Fibroblast of lung (primary cell): ENCODE measurements at regions not wholly inside any gene's neighbourhood (a gene's known extent, or its start where the extent isn't known, plus 50 kb on each side); places are given as distances from the start of the nearest gene placed in this dataset.

Source experiments
- DNase-seq, 2 donors: peaks; one replicate each; pipeline versions ENCODE4 v3.0.0 to v3.0.0-alpha.2; 2010; ENCODE audit warnings: low read depth in 2 of 2
- H2AFZ ChIP-seq: 2 replicates; pipeline ENCODE4 v1.5.1; 2012; ENCODE audit warnings: low read length, control low read depth, inconsistent platforms
- H3K27ac ChIP-seq: 2 replicates; pipeline ENCODE4 v1.5.1; 2011; ENCODE audit warnings: low read length, control low read depth; ENCODE audit not compliant: insufficient read depth
- H3K27me3 ChIP-seq: 2 replicates; pipeline ENCODE4 v1.5.1; 2011; ENCODE audit warnings: mild to moderate bottlenecking, low read length; ENCODE audit not compliant: control insufficient read depth, insufficient read depth
- H3K36me3 ChIP-seq: 2 replicates; pipeline ENCODE4 v1.5.1; 2011; ENCODE audit warnings: low read length; ENCODE audit not compliant: control insufficient read depth, insufficient read depth
- H3K4me1 ChIP-seq: 2 replicates; pipeline ENCODE4 v1.5.1; 2011; ENCODE audit warnings: low read length; ENCODE audit not compliant: control insufficient read depth, insufficient read depth; ENCODE audit errors: extremely low read depth
- H3K4me2 ChIP-seq: 2 replicates; pipeline ENCODE4 v1.5.1; 2011; ENCODE audit warnings: low read length, control low read depth; ENCODE audit not compliant: insufficient read depth; ENCODE audit errors: extremely low read depth
- H3K4me3 ChIP-seq, 4 experiments: fragments of 200-600 bp in 1 of 4; sonication (generic) in 1 of 4; replicated peaks in 1 of 4; 2 replicates each; pipeline ENCODE4 v1.5.1; 2011 to 2016; ENCODE audit warnings: low read length in 4 of 4, low read depth in 3 of 4, mild to moderate bottlenecking in 3 of 4, control low read depth in 2 of 4, inconsistent platforms in 1 of 4, mixed read lengths in 1 of 4; ENCODE audit not compliant: insufficient read depth in 1 of 4; ENCODE audit errors: control extremely low read depth in 1 of 4
- H3K79me2 ChIP-seq: 2 replicates; pipeline ENCODE4 v1.5.1; 2012; ENCODE audit warnings: mild to moderate bottlenecking, low read length, inconsistent platforms; ENCODE audit not compliant: control insufficient read depth, insufficient read depth
- H3K9ac ChIP-seq: 2 replicates; pipeline ENCODE4 v1.5.1; 2011; ENCODE audit warnings: mild to moderate bottlenecking, low read length, control low read depth; ENCODE audit not compliant: insufficient read depth
- H3K9me3 ChIP-seq: 2 replicates; pipeline ENCODE4 v1.5.1; 2012; ENCODE audit warnings: low read depth, low read length; ENCODE audit not compliant: control insufficient read depth, insufficient read depth
- H4K20me1 ChIP-seq: 2 replicates; pipeline ENCODE4 v1.5.1; 2011; ENCODE audit warnings: low read length; ENCODE audit not compliant: control insufficient read depth, insufficient read depth; ENCODE audit errors: extremely low read depth
- CTCF ChIP-seq, 2 donors: IDR thresholded peaks in 1 of 2; conservative IDR thresholded peaks in 1 of 2; 1 replicate in 1 of 2; 2 replicates in 1 of 2; pipeline ENCODE4 v1.5.1; 2011 to 2012; ENCODE audit warnings: low read length in 2 of 2, control low read depth in 1 of 2, inconsistent platforms in 1 of 2, low read depth in 1 of 2, mild to moderate bottlenecking in 1 of 2
- EZH2 ChIP-seq: IDR thresholded peaks from 2 replicates; pipeline ENCODE4 v1.5.1; 2012; ENCODE audit warnings: low read length, control low read depth, mild to moderate bottlenecking; ENCODE audit errors: missing control alignments

- Histone ChIP-seq H3K4me2 (no peak overlapping the region), H4K20me1 (no peaks in the 10 kb centered on the region), H3K4me1 (no peaks in the 10 kb centered on the region), H3K27ac (no peak overlapping the region), H3K36me3 (no peaks in the 10 kb centered on the region), H3K9me3 (no peaks in the 10 kb centered on the region), H3K4me3 (no peak overlapping the region), H3K79me2 (no peaks in the 10 kb centered on the region), H3K9ac (no peak overlapping the region), H3K27me3 (no peaks in the 10 kb centered on the region), H2AFZ (no peak overlapping the region)
- no peak for TF ChIP-seq CTCF (conservative IDR thresholded peaks at IDR 0.05 in 1 of 2, IDR thresholded peaks at IDR 0.05 in 1 of 2; ENCODE audit: low read depth in 1 of 2, low read length in 2 of 2)
- TF ChIP-seq EZH2, result no peak
- no peak for DNase-seq
These were observed 250.4 kb upstream of the SLITRK3 start for GRCh38 chr3:165446555-165446954.

GRCh38 chr3:165444745-165445144 is 248.6 kb upstream of the SLITRK3 start:
- H3K4me1 ChIP-seq, result no peaks in the 10 kb centered on the region
- H3K36me3 ChIP-seq, result no peaks in the 10 kb centered on the region
- H3K79me2 ChIP-seq, result no peaks in the 10 kb centered on the region
- no peak overlapping the region for H3K4me3 ChIP-seq
- H3K27me3 ChIP-seq, result no peaks in the 10 kb centered on the region
- no peaks in the 10 kb centered on the region for H3K9me3 ChIP-seq
- H4K20me1 ChIP-seq, result no peaks in the 10 kb centered on the region
- no peak overlapping the region for H3K9ac ChIP-seq
- no peak overlapping the region for H3K27ac ChIP-seq
- DNase-seq, result no peak
- no peak overlapping the region for H2AFZ ChIP-seq
- H3K4me2 ChIP-seq, result no peak overlapping the region
- TF ChIP-seq CTCF (conservative IDR thresholded peaks at IDR 0.05 in 1 of 2, IDR thresholded peaks at IDR 0.05 in 1 of 2; ENCODE audit: low read depth in 1 of 2, low read length in 2 of 2), result no peak
- TF ChIP-seq EZH2, result no peak

- Histone ChIP-seq H3K4me1 (no peaks in the 10 kb centered on the region), H4K20me1 (no peaks in the 10 kb centered on the region), H3K9ac (no peak overlapping the region), H3K4me2 (no peak overlapping the region), H3K27ac (no peak overlapping the region), H2AFZ (no peak overlapping the region), H3K4me3 (no peak overlapping the region), H3K79me2 (no peaks in the 10 kb centered on the region), H3K27me3 (no peaks in the 10 kb centered on the region), H3K9me3 (no peaks in the 10 kb centered on the region), H3K36me3 (no peaks in the 10 kb centered on the region)
- DNase-seq, result no peak
- no peak for TF ChIP-seq CTCF (conservative IDR thresholded peaks at IDR 0.05 in 1 of 2, IDR thresholded peaks at IDR 0.05 in 1 of 2; ENCODE audit: low read depth in 1 of 2, low read length in 2 of 2)
- no peak for TF ChIP-seq EZH2
These were observed 247.5 kb upstream of the SLITRK3 start for GRCh38 chr3:165443664-165444063.
